ENCODE measurements at regions not wholly inside any gene's neighbourhood (a gene's known extent, or its start where the extent isn't known, plus 50 kb on each side); places are given as distances from the start of the nearest gene placed in this dataset.
"Not testable (repeated sequence)": the region's sequence is repeated elsewhere in the genome, so short reads cannot be mapped to it uniquely, and the experiment has no call there.

GRCh38 chr22:22753526-22754267 lies 109.3 kb downstream of the GGTLC2 start:
- TF ChIP-seq CTCF (IDR thresholded peaks at IDR 0.05; ENCODE audit: control extremely low read depth, extremely low read depth, low read depth, missing control alignments) = peak; percentile 89
- POLR2A ChIA-PET = no interaction called here
- CTCF ChIA-PET = interaction anchor here (0.6 to 7.0 kb wide), 49 partner anchors 10 to 376 kb away, joined by 3 to 106 read pairs (median 4); no protein-coding TSS in a partner anchor
- peak; percentile 87 for DNase-seq (ENCODE audit: extremely low spot score)

- POLR2A ChIA-PET = no interaction called here
- CTCF ChIA-PET = interaction anchor here (0.6 to 7.0 kb wide), 32 partner anchors 9 to 282 kb away, joined by 3 to 106 read pairs (median 6); no protein-coding TSS in a partner anchor
- no peak for TF ChIP-seq CTCF (IDR thresholded peaks at IDR 0.05; ENCODE audit: control extremely low read depth, extremely low read depth, low read depth, missing control alignments)
Measured at GRCh38 chr22:22754268-22754657, 109.8 kb downstream of the GGTLC2 start.

DNA sequence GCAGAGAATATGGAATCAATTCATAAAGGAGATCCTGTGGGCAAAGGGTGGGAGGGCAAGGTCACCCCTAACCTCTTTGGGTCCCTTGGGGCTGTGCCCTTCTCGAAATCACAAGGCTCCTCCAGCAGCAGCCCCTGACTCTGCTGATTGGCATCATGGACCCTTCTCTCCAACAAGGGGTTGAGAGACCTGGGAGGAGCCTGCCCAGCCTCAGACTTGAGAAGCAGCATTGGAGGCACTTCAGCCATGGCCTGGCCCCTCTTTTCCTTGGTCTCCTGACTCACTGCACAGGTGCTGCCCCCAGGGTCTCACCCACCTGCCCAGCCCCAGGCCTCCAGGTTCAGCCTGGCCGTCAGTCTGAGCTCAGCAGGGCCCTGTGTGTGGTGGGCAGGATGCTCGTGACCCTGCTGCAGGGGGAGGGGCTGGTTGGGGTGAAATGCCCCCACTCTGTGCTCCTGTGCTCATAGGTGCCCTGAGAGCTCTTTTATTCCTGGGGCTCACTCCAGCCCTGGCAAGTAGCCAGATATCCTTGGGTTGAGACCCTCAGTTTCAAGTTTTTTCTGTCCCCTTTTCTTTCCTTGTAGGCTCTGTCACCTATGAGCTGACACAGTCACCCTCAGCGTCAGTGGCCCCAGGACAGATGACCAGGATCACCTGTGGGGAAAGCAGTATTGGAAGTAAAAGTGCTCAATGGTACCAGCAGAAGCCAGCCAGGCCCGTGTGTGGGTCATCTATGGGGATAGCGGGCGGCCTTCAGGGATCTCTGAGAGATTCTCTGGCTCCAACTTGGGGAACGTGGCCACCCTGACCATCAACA lies 110.8 kb downstream of the GGTLC2 start:
- no peak for DNase-seq (ENCODE audit: extremely low spot score)
- CTCF ChIA-PET = interaction anchor here (0.7 to 7.0 kb wide), 13 partner anchors 9 to 202 kb away, joined by 3 to 106 read pairs (median 17); no protein-coding TSS in a partner anchor
- POLR2A ChIA-PET = no interaction called here
- no peak for TF ChIP-seq CTCF (IDR thresholded peaks at IDR 0.05; ENCODE audit: control extremely low read depth, extremely low read depth, low read depth, missing control alignments)

More at GRCh38 chr22:22754268-22754657, 109.8 kb downstream of the GGTLC2 start:
- DNase-seq (ENCODE audit: extremely low spot score) = no peak

- ChIA-PET POLR2A (no interaction called here), CTCF (interaction anchor here (0.9 to 4.4 kb wide), 7 partner anchors 10 to 199 kb away, joined by 3 to 17 read pairs (median 5); no protein-coding TSS in a partner anchor)
- no peak for DNase-seq (ENCODE audit: extremely low spot score)
- TF ChIP-seq CTCF (IDR thresholded peaks at IDR 0.05; ENCODE audit: control extremely low read depth, extremely low read depth, low read depth, missing control alignments) = no peak
Measured at GRCh38 chr22:22755778-22756100, 111.3 kb downstream of the GGTLC2 start.

DNA sequence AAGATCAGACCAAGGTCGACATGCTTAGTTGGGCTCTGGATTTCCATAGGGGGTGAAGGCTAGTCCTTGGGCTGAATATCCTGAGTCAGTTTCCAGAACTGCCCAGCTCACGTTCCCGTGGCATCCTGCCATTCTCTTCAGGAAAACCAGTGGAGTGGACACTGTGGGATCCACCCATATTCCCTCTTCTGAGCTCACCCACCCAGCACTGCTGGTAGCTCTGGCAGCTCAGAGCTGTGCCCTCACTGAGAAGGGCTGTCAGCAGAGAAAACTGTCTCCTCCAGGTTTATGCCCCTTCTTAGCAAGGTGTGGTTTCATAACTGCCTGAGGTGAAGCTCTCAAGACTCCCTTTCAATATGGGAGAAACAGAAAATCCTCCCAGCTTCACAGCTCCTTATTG lies 111.7 kb downstream of the GGTLC2 start:
- POLR2A ChIA-PET = no interaction called here
- CTCF ChIA-PET = interaction anchor here (0.9 to 4.4 kb wide), 7 partner anchors 11 to 199 kb away, joined by 3 to 17 read pairs (median 5); no protein-coding TSS in a partner anchor

GRCh38 chr22:22756551-22757201 lies 112.3 kb downstream of the GGTLC2 start:
- CTCF ChIA-PET = interaction anchor here (0.9 to 4.4 kb wide), 8 partner anchors 11 to 198 kb away, joined by 3 to 17 read pairs (median 5); no protein-coding TSS in a partner anchor
- POLR2A ChIA-PET; DNase-seq (ENCODE audit: extremely low spot score): not testable (repeated sequence)

More for the DNA sequence above, 111.7 kb downstream of the GGTLC2 start:
- DNase-seq (ENCODE audit: extremely low spot score) = no peak
- no peak for TF ChIP-seq CTCF (IDR thresholded peaks at IDR 0.05; ENCODE audit: control extremely low read depth, extremely low read depth, low read depth, missing control alignments)

DNA sequence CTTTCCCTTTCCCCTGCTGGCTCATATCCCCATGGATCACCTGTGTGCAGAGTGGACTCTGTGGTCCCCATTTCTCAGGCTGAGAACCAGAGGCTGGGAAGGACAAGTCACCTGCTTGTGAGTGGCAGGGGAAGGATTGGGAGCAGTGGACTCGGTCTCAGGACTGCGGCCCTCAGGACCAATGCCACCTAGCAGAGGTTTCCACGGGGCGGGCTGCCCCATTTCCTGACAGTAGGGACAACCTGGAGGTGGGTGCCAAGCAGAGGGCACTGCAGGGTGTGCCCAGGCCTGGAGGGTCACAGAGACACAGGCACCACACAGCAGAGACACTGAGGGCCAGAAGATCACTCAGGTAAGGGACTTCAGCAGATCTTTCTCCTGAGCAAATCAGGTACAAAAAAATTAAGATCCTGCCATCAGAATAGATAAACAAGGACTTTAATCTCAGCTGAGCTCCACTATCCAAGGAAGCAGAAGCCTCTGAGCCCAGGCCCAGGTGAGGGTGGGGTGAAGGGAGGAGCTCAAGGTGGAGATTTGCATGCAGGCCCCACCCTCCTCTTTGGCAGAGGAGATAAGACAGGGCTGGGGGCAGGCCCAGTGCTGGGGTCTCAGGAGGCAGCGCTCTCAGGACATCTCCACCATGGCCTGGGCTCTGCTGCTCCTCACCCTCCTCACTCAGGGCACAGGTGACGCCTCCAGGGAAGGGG lies 113.8 kb downstream of the GGTLC2 start:
- DNase-seq (ENCODE audit: extremely low spot score); POLR2A ChIA-PET: not testable (repeated sequence)
- CTCF ChIA-PET = interaction anchor here (1.4 to 2.9 kb wide), 2 partner anchors 13 to 126 kb away, joined by 3 to 17 read pairs; no protein-coding TSS in a partner anchor

Data from GM10248 (cell line).